ES-I3 (cell line): ENCODE measurements at regions not wholly inside any gene's neighbourhood (a gene's known extent, or its start where the extent isn't known, plus 50 kb on each side); places are given as distances from the start of the nearest gene placed in this dataset.
"Not testable (repeated sequence)": the region's sequence is repeated elsewhere in the genome, so short reads cannot be mapped to it uniquely, and the experiment has no call there.

Source experiments
- H3K36me3 ChIP-seq: 2 replicates; pipeline ENCODE4 v1.6.1; 2013; ENCODE audit warnings: mild to moderate bottlenecking, low read length, control low read depth, moderate library complexity; ENCODE audit not compliant: insufficient read depth
- H3K4me1 ChIP-seq: 2 replicates; pipeline ENCODE4 v1.6.1; 2013; ENCODE audit warnings: mild to moderate bottlenecking, control low read depth, low read length; ENCODE audit not compliant: insufficient read depth
- H3K9ac ChIP-seq: 2 replicates; pipeline ENCODE4 v1.6.1; 2013; ENCODE audit warnings: low read depth, mild to moderate bottlenecking, low read length, moderate library complexity
- H3K9me3 ChIP-seq: 2 replicates; pipeline ENCODE4 v1.6.1; 2013; ENCODE audit warnings: mild to moderate bottlenecking, low read length, moderate library complexity; ENCODE audit not compliant: control insufficient read depth, insufficient read depth

DNA sequence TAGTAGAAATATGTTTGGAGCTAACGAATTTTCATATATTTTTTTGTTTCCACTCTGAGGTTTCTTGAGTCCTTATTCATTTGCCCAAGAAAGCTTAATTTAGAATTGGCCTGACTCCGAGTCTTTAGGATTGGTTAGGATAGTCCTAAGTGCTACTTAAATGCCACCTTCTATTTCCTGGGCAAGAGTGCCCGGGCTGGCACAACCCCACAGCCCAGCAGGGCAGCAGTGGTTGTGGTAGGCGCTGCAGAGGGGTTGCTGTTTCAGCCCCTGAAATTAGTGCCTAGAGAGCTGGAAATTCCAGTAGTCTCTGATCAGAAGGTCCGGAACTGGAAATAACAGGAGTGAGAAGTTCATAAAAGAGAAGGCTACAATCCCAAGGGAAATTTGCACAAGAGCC, 139.4 kb upstream of the TENT5A start:
- H3K4me1 ChIP-seq = peaks cover 9% of the 10 kb centered on the region; the same call in 1 of the 2 replicates
- no peaks in the 10 kb centered on the region for H3K36me3 ChIP-seq
- H3K9ac ChIP-seq = no peak overlapping the region
- H3K9me3 ChIP-seq = no peaks in the 10 kb centered on the region; the same call in 1 of the 2 replicates

DNA sequence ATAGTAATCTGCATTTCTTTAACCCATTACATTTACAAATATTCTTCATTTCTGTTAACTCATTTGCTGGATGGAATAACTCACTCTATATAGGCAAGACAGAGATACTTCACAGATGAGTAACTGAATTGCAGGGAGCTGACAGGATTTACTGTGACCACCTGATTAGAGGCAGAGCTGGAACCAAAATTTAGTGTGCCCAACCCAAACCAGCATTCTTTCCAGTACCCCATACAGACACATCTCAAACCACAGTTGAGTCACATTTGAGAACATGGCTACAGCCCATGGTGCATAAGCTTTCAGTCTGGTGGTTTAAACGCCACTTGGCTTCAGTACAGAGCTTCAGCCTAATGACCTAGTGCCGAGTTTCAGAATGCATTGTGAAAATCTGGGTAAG, 138.4 kb upstream of the TENT5A start:
- H3K9ac ChIP-seq = no peak overlapping the region
- no peaks in the 10 kb centered on the region; the same call in 1 of the 2 replicates for H3K9me3 ChIP-seq
- H3K36me3 ChIP-seq = no peaks in the 10 kb centered on the region
- H3K4me1 ChIP-seq = peaks cover 9% of the 10 kb centered on the region; the same call in 1 of the 2 replicates

- Histone ChIP-seq H3K36me3 (no peaks in the 10 kb centered on the region), H3K9ac (no peak overlapping the region), H3K9me3 (no peaks in the 10 kb centered on the region; the same call in 1 of the 2 replicates), H3K4me1 (no peaks in the 10 kb centered on the region)
Observed at GRCh38 chr6:81889377-81890053, 137.0 kb upstream of the TENT5A start.

DNA sequence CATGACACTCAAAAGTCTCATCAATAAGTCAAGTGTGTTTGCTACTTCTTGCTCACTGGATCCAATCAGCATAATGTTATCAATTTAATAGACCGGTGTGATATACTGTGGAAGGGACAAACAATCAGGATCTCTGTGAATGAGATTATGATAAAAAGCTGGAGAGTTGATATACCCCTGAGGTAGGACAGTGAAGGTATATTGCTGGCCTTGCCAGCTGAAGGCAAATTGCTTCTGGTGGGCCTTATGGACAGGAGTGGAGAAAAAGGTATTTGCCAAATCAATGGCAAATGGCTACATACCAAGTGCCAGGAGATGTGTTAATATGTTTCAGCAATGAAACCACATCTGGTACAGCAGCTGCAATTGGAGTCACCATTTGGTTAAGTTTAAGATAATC, 134.4 kb upstream of the TENT5A start:
- H3K9ac ChIP-seq, H3K9me3 ChIP-seq, H3K36me3 ChIP-seq, H3K4me1 ChIP-seq: not testable (repeated sequence)

- H3K9me3 ChIP-seq = no peaks in the 10 kb centered on the region; the same call in 1 of the 2 replicates
- H3K9ac ChIP-seq = no peak overlapping the region
- no peaks in the 10 kb centered on the region for H3K36me3 ChIP-seq
- no peaks in the 10 kb centered on the region for H3K4me1 ChIP-seq
Observed at GRCh38 chr6:81886157-81886556, 133.7 kb upstream of the TENT5A start.

- Histone ChIP-seq H3K9me3 (no peaks in the 10 kb centered on the region), H3K9ac (no peak overlapping the region), H3K36me3 (no peaks in the 10 kb centered on the region), H3K4me1 (no peaks in the 10 kb centered on the region)
Observed at GRCh38 chr6:81881660-81882059, 129.2 kb upstream of the TENT5A start.

GRCh38 chr6:81878479-81878878, 126.0 kb upstream of the TENT5A start:
- peaks cover 4% of the 10 kb centered on the region for H3K4me1 ChIP-seq
- H3K9me3 ChIP-seq = no peaks in the 10 kb centered on the region
- no peak overlapping the region for H3K9ac ChIP-seq
- no peaks in the 10 kb centered on the region for H3K36me3 ChIP-seq

GRCh38 chr6:81876971-81877370, 124.5 kb upstream of the TENT5A start:
- peaks cover 4% of the 10 kb centered on the region for H3K4me1 ChIP-seq
- no peaks in the 10 kb centered on the region for H3K9me3 ChIP-seq
- H3K9ac ChIP-seq = no peak overlapping the region
- H3K36me3 ChIP-seq = no peaks in the 10 kb centered on the region

DNA sequence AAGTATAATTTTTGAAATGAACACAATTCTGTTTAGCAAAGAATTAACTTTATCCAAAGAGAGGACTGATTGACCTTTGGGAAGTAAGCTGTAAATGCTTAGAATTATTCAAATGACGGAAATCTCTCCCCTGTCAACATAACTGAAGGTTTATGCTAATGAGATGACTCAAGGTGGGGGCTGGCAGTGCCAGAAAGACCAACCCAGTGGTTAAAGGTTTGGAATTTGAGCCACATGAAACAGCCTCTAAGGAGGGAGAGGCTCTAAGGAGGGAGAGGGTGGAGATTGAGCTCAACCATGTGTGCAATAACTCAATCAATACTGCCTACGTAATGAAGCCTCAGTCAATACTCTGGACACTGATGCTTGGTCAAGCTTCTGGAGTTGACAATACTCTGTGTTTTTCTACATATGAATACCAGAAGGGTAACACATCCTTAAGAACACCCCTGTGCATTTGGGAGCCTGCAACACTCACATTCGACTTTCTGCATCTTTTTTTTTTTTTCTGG, 123.4 kb upstream of the TENT5A start:
- no peak overlapping the region for H3K9ac ChIP-seq
- H3K9me3 ChIP-seq = no peaks in the 10 kb centered on the region
- no peaks in the 10 kb centered on the region for H3K36me3 ChIP-seq
- H3K4me1 ChIP-seq = peaks cover 4% of the 10 kb centered on the region

DNA sequence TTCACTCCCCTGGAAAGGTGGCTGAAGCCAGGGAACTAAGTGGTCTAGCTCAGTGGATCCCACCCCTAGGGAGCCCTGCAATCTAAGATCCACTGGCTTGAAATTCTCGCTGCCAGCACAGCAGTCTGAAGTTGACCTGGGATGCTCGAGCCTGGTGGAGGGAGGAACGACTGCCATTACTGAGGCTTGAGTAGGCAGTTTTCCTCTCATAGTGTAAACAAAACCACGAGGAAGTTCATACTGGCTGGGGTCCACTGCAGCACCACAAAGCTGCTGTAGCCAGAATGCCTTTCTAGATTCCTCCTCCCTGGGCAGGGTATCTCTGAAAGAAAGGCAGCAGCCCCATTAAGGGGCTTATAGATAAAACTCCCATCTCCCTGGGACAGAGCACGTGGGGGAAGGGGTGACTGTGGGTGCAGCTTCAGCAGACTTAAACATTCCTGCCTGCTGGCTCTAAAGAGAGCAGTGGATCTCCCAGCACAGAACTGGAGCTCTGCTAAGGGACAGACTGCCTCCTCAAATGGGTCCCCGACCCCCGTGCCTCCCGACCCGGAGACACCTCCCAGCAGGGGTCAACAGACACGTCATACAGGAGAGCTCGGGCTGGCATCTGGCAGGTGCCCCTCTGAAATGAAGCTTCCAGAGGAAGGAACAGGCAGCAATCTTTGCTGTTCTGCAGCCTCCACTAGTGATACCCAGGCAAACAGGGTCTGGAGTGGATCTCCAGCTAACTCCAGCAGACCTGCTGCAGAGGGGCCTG, 117.4 kb upstream of the TENT5A start:
- H3K4me1 ChIP-seq, H3K9ac ChIP-seq, H3K36me3 ChIP-seq, H3K9me3 ChIP-seq: not testable (repeated sequence)

DNA sequence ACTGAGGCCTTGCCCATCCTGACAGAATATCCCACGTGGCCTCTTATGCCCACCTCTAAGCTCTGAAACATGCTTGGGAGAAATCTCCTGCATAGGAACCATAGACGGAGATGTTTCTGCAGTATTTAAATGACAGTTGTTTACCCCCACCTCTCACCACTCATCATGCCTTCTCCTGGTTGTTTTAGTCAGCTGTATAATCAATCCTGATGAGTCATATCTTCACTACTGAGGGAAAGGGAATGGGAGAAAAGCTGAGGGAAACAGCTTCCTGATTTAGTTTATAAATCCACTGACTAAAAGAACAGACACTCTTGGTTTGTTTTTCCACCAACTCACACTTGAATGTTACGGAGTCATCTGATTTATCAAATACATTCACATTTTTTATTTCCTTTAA, 113.2 kb upstream of the TENT5A start:
- Histone ChIP-seq H3K4me1 (peaks cover 7% of the 10 kb centered on the region; the same call in 1 of the 2 replicates), H3K36me3 (no peaks in the 10 kb centered on the region), H3K9ac (no peak overlapping the region), H3K9me3 (no peaks in the 10 kb centered on the region)

- no peaks in the 10 kb centered on the region for H3K9me3 ChIP-seq
Observed at GRCh38 chr6:81864124-81864523, 111.6 kb upstream of the TENT5A start.

DNA sequence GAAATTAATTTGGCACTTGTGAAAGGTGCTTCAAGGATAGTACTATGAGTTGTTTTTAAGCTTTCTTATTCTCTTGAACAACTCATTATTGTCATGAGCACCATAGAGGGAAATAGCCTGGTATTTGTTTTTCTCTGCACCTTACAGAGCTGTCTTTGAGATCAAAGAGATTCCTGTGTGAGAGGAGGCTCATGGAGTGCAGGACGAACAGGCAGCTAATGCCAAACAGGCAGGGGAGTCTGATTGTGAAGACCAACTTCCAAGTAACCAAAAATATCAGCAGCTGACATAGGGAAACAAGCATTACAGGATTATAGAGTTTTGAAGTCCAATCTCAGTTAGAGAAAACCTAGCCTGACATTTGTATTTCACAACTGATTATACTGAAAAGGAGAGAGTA, 110.6 kb upstream of the TENT5A start:
- Histone ChIP-seq H3K9ac (no peak overlapping the region), H3K9me3 (no peaks in the 10 kb centered on the region), H3K4me1 (peaks cover 7% of the 10 kb centered on the region; the same call in 1 of the 2 replicates), H3K36me3 (no peaks in the 10 kb centered on the region)

More at GRCh38 chr6:81864124-81864523, 111.6 kb upstream of the TENT5A start:
- peaks cover 7% of the 10 kb centered on the region; the same call in 1 of the 2 replicates for H3K4me1 ChIP-seq
- H3K9ac ChIP-seq = no peak overlapping the region
- no peaks in the 10 kb centered on the region for H3K36me3 ChIP-seq

DNA sequence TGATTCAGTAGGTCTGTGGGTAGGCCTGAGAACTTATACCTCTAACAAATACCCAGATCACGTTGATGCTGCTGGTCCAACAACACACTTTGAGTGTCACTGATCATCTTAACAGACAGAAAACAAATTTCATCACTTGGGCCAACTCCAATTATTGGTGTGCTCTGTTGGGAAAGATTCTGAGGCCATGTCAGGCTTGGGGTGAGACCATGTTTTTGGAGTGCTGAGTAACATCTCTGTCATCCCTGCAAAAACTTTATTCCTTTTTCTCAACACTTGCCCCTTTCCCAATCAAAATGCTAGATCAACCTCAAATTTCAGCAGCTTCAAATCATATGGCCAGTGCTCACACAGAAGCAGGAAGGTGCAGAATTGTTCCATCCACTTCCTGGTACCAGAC, 108.8 kb upstream of the TENT5A start:
- H3K4me1 ChIP-seq = peaks cover 7% of the 10 kb centered on the region; the same call in 1 of the 2 replicates
- H3K36me3 ChIP-seq = no peaks in the 10 kb centered on the region
- H3K9ac ChIP-seq = no peak overlapping the region
- no peaks in the 10 kb centered on the region for H3K9me3 ChIP-seq

GRCh38 chr6:81859884-81860283, 107.4 kb upstream of the TENT5A start:
- Histone ChIP-seq H3K9ac (no peak overlapping the region), H3K4me1 (no peaks in the 10 kb centered on the region), H3K9me3 (no peaks in the 10 kb centered on the region), H3K36me3 (no peaks in the 10 kb centered on the region)
